ENCODE measurements at regions not wholly inside any gene's neighbourhood (a gene's known extent, or its start where the extent isn't known, plus 50 kb on each side); places are given as distances from the start of the nearest gene placed in this dataset.

GRCh38 chr3:72470904-72471417, 377.3 kb downstream of the SHQ1 start:
- peak; percentile 55 for DNase-seq
- H3K9me3 Mint-ChIP-seq (ENCODE audit: unreplicated experiment): peaks cover 3% of the 10 kb centered on the region
- H3K27ac Mint-ChIP-seq (ENCODE audit: unreplicated experiment): no peak overlapping the region
- no peak overlapping the region for H3K4me3 Mint-ChIP-seq (ENCODE audit: unreplicated experiment)
- no peak for TF ChIP-seq CTCF (IDR thresholded peaks at IDR 0.05; ENCODE audit: partially characterized antibody, unreplicated experiment)
- H3K4me1 Mint-ChIP-seq (ENCODE audit: low read depth, unreplicated experiment): peaks cover 12% of the 10 kb centered on the region
- no peaks in the 10 kb centered on the region for H3K36me3 Mint-ChIP-seq (ENCODE audit: unreplicated experiment)
- no peaks in the 10 kb centered on the region for H3K27me3 Mint-ChIP-seq (ENCODE audit: unreplicated experiment)

GRCh38 chr3:72465853-72466252, 382.4 kb downstream of the SHQ1 start:
- Mint-ChIP-seq H3K9me3 (ENCODE audit: unreplicated experiment) (peaks cover 4% of the 10 kb centered on the region), H3K4me1 (ENCODE audit: low read depth, unreplicated experiment) (peaks cover 18% of the 10 kb centered on the region), H3K4me3 (ENCODE audit: unreplicated experiment) (no peak overlapping the region), H3K36me3 (ENCODE audit: unreplicated experiment) (no peaks in the 10 kb centered on the region), H3K27ac (ENCODE audit: unreplicated experiment) (no peak overlapping the region), H3K27me3 (ENCODE audit: unreplicated experiment) (peaks cover 4% of the 10 kb centered on the region)
- TF ChIP-seq CTCF (IDR thresholded peaks at IDR 0.05; ENCODE audit: partially characterized antibody, unreplicated experiment): no peak
- no peak for DNase-seq

GRCh38 chr3:72463083-72463482, 385.2 kb downstream of the SHQ1 start:
- H3K4me1 Mint-ChIP-seq (ENCODE audit: low read depth, unreplicated experiment): peaks cover 13% of the 10 kb centered on the region
- no peak for TF ChIP-seq CTCF (IDR thresholded peaks at IDR 0.05; ENCODE audit: partially characterized antibody, unreplicated experiment)
- peaks cover 8% of the 10 kb centered on the region for H3K36me3 Mint-ChIP-seq (ENCODE audit: unreplicated experiment)

GRCh38 chr3:72462595-72463011, 385.6 kb downstream of the SHQ1 start:
- H3K4me1 Mint-ChIP-seq (ENCODE audit: low read depth, unreplicated experiment): peaks cover 13% of the 10 kb centered on the region
- H3K36me3 Mint-ChIP-seq (ENCODE audit: unreplicated experiment): peaks cover 8% of the 10 kb centered on the region
- peaks cover 7% of the 10 kb centered on the region for H3K27me3 Mint-ChIP-seq (ENCODE audit: unreplicated experiment)
- peak; percentile 19 for DNase-seq
- TF ChIP-seq CTCF (IDR thresholded peaks at IDR 0.05; ENCODE audit: partially characterized antibody, unreplicated experiment): no peak
- no peak overlapping the region for H3K4me3 Mint-ChIP-seq (ENCODE audit: unreplicated experiment)
- peaks cover 2% of the 10 kb centered on the region for H3K9me3 Mint-ChIP-seq (ENCODE audit: unreplicated experiment)
- no peak overlapping the region for H3K27ac Mint-ChIP-seq (ENCODE audit: unreplicated experiment)

More at GRCh38 chr3:72463083-72463482, 385.2 kb downstream of the SHQ1 start:
- peaks cover 7% of the 10 kb centered on the region for H3K27me3 Mint-ChIP-seq (ENCODE audit: unreplicated experiment)
- no peak for DNase-seq
- no peak overlapping the region for H3K27ac Mint-ChIP-seq (ENCODE audit: unreplicated experiment)
- H3K4me3 Mint-ChIP-seq (ENCODE audit: unreplicated experiment): no peak overlapping the region
- H3K9me3 Mint-ChIP-seq (ENCODE audit: unreplicated experiment): peaks cover 2% of the 10 kb centered on the region

GRCh38 chr3:72461787-72462186, 386.5 kb downstream of the SHQ1 start:
- Mint-ChIP-seq H3K36me3 (ENCODE audit: unreplicated experiment) (peaks cover 8% of the 10 kb centered on the region), H3K4me1 (ENCODE audit: low read depth, unreplicated experiment) (peaks cover 13% of the 10 kb centered on the region), H3K27me3 (ENCODE audit: unreplicated experiment) (peaks cover 7% of the 10 kb centered on the region), H3K27ac (ENCODE audit: unreplicated experiment) (no peak overlapping the region), H3K4me3 (ENCODE audit: unreplicated experiment) (no peak overlapping the region), H3K9me3 (ENCODE audit: unreplicated experiment) (peaks cover 2% of the 10 kb centered on the region)
- no peak for TF ChIP-seq CTCF (IDR thresholded peaks at IDR 0.05; ENCODE audit: partially characterized antibody, unreplicated experiment)
- DNase-seq: no peak

Data from glutamatergic neuron (in vitro differentiated cells).